IMR-90 (cell line): ENCODE measurements at regions not wholly inside any gene's neighbourhood (a gene's known extent, or its start where the extent isn't known, plus 50 kb on each side); places are given as distances from the start of the nearest gene placed in this dataset.

Source experiments
- ATAC-seq: fragments of 200-7000 bp; cut with Tn5 transposase; 2 replicates; pipeline ENCODE4 v1.9.1; 2020; ENCODE audit warnings: low read depth, mild to moderate bottlenecking, moderate library complexity
- BruUV-seq: library from RNA; stranded (reverse); fragments of 400-500 nt; replicated peaks from 2 replicates; lab custom pipeline; 2021; lab: Mats Ljungman, UMichigan
- CTCF ChIA-PET: fragments of 300-600 bp; formaldehyde crosslinking; extraction: SDS; loops from one replicate; lab custom pipeline; 2021; ENCODE audit warnings: antibody characterized with exemption; lab: Yijun Ruan, JAX
- POLR2A ChIA-PET: fragments of 300-600 bp; sonication (Branson Sonifier 250); formaldehyde crosslinking; loops from one replicate; lab custom pipeline; 2022; ENCODE audit warnings: antibody characterized with exemption; ENCODE audit not compliant: unreplicated experiment; lab: Charles Lee
- DNase-seq: peaks from one replicate; pipeline ENCODE4 v3.0.0; 2013
- H2AFZ ChIP-seq: replicated peaks from 2 replicates; pipeline ENCODE3; 2013; ENCODE audit warnings: low read length, mild to moderate bottlenecking; ENCODE audit not compliant: poor library complexity
- H2AK5ac ChIP-seq: 2 replicates; pipeline ENCODE4 v1.6.1; 2013; ENCODE audit warnings: low read depth, low read length, inconsistent platforms
- H2AK9ac ChIP-seq: replicated peaks from 2 replicates; pipeline ENCODE3; 2013; ENCODE audit warnings: mild to moderate bottlenecking, low read depth, low read length, moderate library complexity; ENCODE audit not compliant: poor library complexity
- H2BK120ac ChIP-seq: 2 replicates; pipeline ENCODE4 v1.6.1; 2013; ENCODE audit warnings: low read depth, low read length, inconsistent platforms
- H2BK15ac ChIP-seq: 3 replicates; pipeline ENCODE4 v1.6.1; 2013; ENCODE audit warnings: low read depth, low read length, inconsistent platforms
- H2BK20ac ChIP-seq: 2 replicates; pipeline ENCODE4 v1.6.1; 2013; ENCODE audit warnings: low read depth, mild to moderate bottlenecking, inconsistent platforms, low read length, moderate library complexity
- H2BK5ac ChIP-seq: 2 replicates; pipeline ENCODE4 v1.6.1; 2013; ENCODE audit warnings: mild to moderate bottlenecking, low read depth, low read length, inconsistent platforms; ENCODE audit not compliant: poor library complexity, severe bottlenecking
- H3K14ac ChIP-seq: replicated peaks from 2 replicates; pipeline ENCODE4 v1.6.1; 2013; ENCODE audit warnings: low read depth, low read length, inconsistent platforms
- H3K18ac ChIP-seq: 2 replicates; pipeline ENCODE4 v1.6.1; 2013; ENCODE audit warnings: low read depth, low read length, control low read depth
- H3K23ac ChIP-seq: 2 replicates; pipeline ENCODE4 v1.6.1; 2013; ENCODE audit warnings: low read depth, low read length, inconsistent platforms
- H3K27ac ChIP-seq: 2 replicates; pipeline ENCODE4 v1.5.1; 2013; ENCODE audit warnings: mild to moderate bottlenecking, control low read depth, low read length; ENCODE audit not compliant: insufficient read depth
- H3K27me3 ChIP-seq: 2 replicates; pipeline ENCODE4 v1.6.1; 2013; ENCODE audit warnings: low read length; ENCODE audit not compliant: control insufficient read depth, insufficient read depth
- H3K36me3 ChIP-seq: 2 replicates; pipeline ENCODE4 v1.6.1; 2013; ENCODE audit warnings: low read length, mixed read lengths; ENCODE audit not compliant: control insufficient read depth, insufficient read depth
- H3K4ac ChIP-seq: 2 replicates; pipeline ENCODE4 v1.6.1; 2013; ENCODE audit warnings: low read depth, low read length, inconsistent platforms
- H3K4me1 ChIP-seq: 2 replicates; pipeline ENCODE4 v1.6.1; 2013; ENCODE audit warnings: low read length, mixed read lengths; ENCODE audit not compliant: control insufficient read depth, insufficient read depth
- H3K4me2 ChIP-seq: 2 replicates; pipeline ENCODE4 v1.6.1; 2013; ENCODE audit warnings: low read depth, mild to moderate bottlenecking, control low read depth, low read length, moderate library complexity
- H3K4me3 ChIP-seq: 2 replicates; pipeline ENCODE4 v1.5.1; 2013; ENCODE audit warnings: low read depth, mild to moderate bottlenecking, control low read depth, low read length, moderate library complexity; ENCODE audit not compliant: insufficient read depth
- H3K56ac ChIP-seq: 2 replicates; pipeline ENCODE4 v1.6.1; 2013; ENCODE audit warnings: low read length, inconsistent platforms; ENCODE audit not compliant: insufficient read depth; ENCODE audit errors: extremely low read depth
- H3K79me1 ChIP-seq, 2 experiments: 2 replicates each; pipeline ENCODE4 v1.6.1; 2013; ENCODE audit warnings: low read length in 2 of 2, inconsistent platforms in 1 of 2, low read depth in 1 of 2
- H3K9ac ChIP-seq: 2 replicates; pipeline ENCODE4 v1.6.1; 2013; ENCODE audit warnings: low read depth, low read length, control low read depth
- H3K9me1 ChIP-seq: 2 replicates; pipeline ENCODE4 v1.6.1; 2013; ENCODE audit warnings: low read length, inconsistent platforms; ENCODE audit not compliant: insufficient read depth
- H3K9me3 ChIP-seq: 2 replicates; pipeline ENCODE4 v1.6.1; 2013; ENCODE audit warnings: low read length; ENCODE audit not compliant: control insufficient read depth, insufficient read depth
- H4K20me1 ChIP-seq: 2 replicates; pipeline ENCODE4 v1.6.1; 2013; ENCODE audit warnings: low read length, inconsistent platforms; ENCODE audit not compliant: insufficient read depth
- H4K5ac ChIP-seq: 2 replicates; pipeline ENCODE4 v1.6.1; 2013; ENCODE audit warnings: mild to moderate bottlenecking, low read depth, low read length, control low read depth
- H4K8ac ChIP-seq, 2 experiments: 2 replicates each; pipeline ENCODE4 v1.6.1; 2013; ENCODE audit warnings: low read depth in 2 of 2, low read length in 2 of 2, control low read depth in 1 of 2, inconsistent platforms in 1 of 2
- H4K91ac ChIP-seq: 2 replicates; pipeline ENCODE4 v1.6.1; 2013; ENCODE audit warnings: low read depth, low read length, inconsistent platforms; ENCODE audit not compliant: insufficient read depth
- CEBPB ChIP-seq: IDR thresholded peaks from 2 replicates; pipeline ENCODE4 v1.6.1; 2012; ENCODE audit warnings: low read depth, low read length, improper control_type of control experiment
- CHD1 ChIP-seq: IDR thresholded peaks from 2 replicates; pipeline ENCODE4 v1.6.1; 2012; ENCODE audit warnings: low read depth, low read length, improper control_type of control experiment
- MAFK ChIP-seq: IDR thresholded peaks from 2 replicates; pipeline ENCODE4 v1.6.1; 2012; ENCODE audit warnings: low read depth, low read length, improper control_type of control experiment
- RAD21 ChIP-seq: IDR thresholded peaks from 2 replicates; pipeline ENCODE4 v1.6.1; 2012; ENCODE audit warnings: low read length, improper control_type of control experiment
- RFX5 ChIP-seq: IDR thresholded peaks from 2 replicates; pipeline ENCODE4 v1.8.0; 2012; ENCODE audit warnings: low read depth, mild to moderate bottlenecking, low read length, moderate library complexity
- USF2 ChIP-seq: fragments of 150-350 bp; IDR thresholded peaks from 2 replicates; pipeline ENCODE4 v1.6.1; 2017; ENCODE audit warnings: mild to moderate bottlenecking, antibody characterized with exemption, low read length, low read depth
- WGBS, 2 experiments: methylation state at CpG; one replicate each; pipeline versions ENCODE4 v1.1.5 to v1.1.7; 2013; ENCODE audit warnings: missing lambda C conversion rate in 2 of 2; ENCODE audit not compliant: insufficient read length in 1 of 2; ENCODE audit errors: extremely low coverage in 2 of 2; 5-methylcytosine and 5-hydroxymethylcytosine counted together
- dilution Hi-C: fragments of 300-500 bp; cut with HindIII; formaldehyde crosslinking; loops from one replicate; pipeline ENCODE4 v1.14.3; 2018; ENCODE audit warnings: low sequenced_read_pairs; ENCODE audit not compliant: unreplicated experiment
- in situ Hi-C: fragments of 300-500 bp; cut with MboI; formaldehyde crosslinking; loops from 3 replicates; pipeline ENCODE4 v1.14.3; 2019; ENCODE audit warnings: low sequenced_read_pairs, inconsistent platforms, mixed read lengths
- intact Hi-C: fragments of 100-400 bp; cut with micrococcal nuclease; formaldehyde crosslinking; loops from 2 replicates; pipeline ENCODE4 v1.10.0; 2022

- no peak overlapping the region for H2AK5ac ChIP-seq
- no peak overlapping the region for H3K27ac ChIP-seq
- no peak for TF ChIP-seq CHD1
- no peak for TF ChIP-seq USF2
- TF ChIP-seq RFX5 = no peak
- TF ChIP-seq MAFK = no peak
- no peak for TF ChIP-seq CEBPB
- TF ChIP-seq RAD21 = no peak
- H2BK15ac ChIP-seq = no peak overlapping the region
- intact Hi-C loops = no loop called here
- in situ Hi-C loops = no loop called here
- H2BK120ac ChIP-seq = no peak overlapping the region
- BruUV-seq = no TSS peak
- no peak overlapping the region for H3K4ac ChIP-seq
- no peak overlapping the region for H2AK9ac ChIP-seq
- no peak for DNase-seq
- no peaks in the 10 kb centered on the region for H4K20me1 ChIP-seq
- ChIA-PET POLR2A (no interaction called here), CTCF (no interaction called here)
- H3K18ac ChIP-seq = no peak overlapping the region
- H3K27me3 ChIP-seq = no peaks in the 10 kb centered on the region
- H3K4me2 ChIP-seq = no peak overlapping the region
- H2BK20ac ChIP-seq = no peak overlapping the region
- H3K36me3 ChIP-seq = peaks cover 2% of the 10 kb centered on the region; the same call in 1 of the 2 replicates
- dilution Hi-C loops = no loop called here
- H3K9me1 ChIP-seq = peaks cover 3% of the 10 kb centered on the region; the same call in 1 of the 2 replicates
- H2AFZ ChIP-seq = no peak overlapping the region
- no peak overlapping the region for H3K23ac ChIP-seq
- H3K9me3 ChIP-seq = no peaks in the 10 kb centered on the region
- no peak overlapping the region for H4K91ac ChIP-seq
- H3K4me1 ChIP-seq = no peaks in the 10 kb centered on the region; the same call in 1 of the 2 replicates
- no peak for ATAC-seq
- H4K5ac ChIP-seq = no peak overlapping the region
- H4K8ac ChIP-seq = no peak overlapping the region
- no peak overlapping the region for H3K4me3 ChIP-seq
- H3K14ac ChIP-seq = no peak overlapping the region
- H3K79me1 ChIP-seq = no peaks in the 10 kb centered on the region
- H3K56ac ChIP-seq = no peak overlapping the region
- H3K9ac ChIP-seq = no peak overlapping the region
- WGBS, 2 experiments = 92% methylated on average over 4 of the region's 8 CpGs; no CpG with 5 or more reads in 1 of the 2 experiments
- H2BK5ac ChIP-seq = no peak overlapping the region
These were observed 94.7 kb downstream of the SYNE3 start for GRCh38 chr14:95421741-95422140.
